Astrocyte of the cerebellum (primary cell): ENCODE measurements at regions not wholly inside any gene's neighbourhood (a gene's known extent, or its start where the extent isn't known, plus 50 kb on each side); places are given as distances from the start of the nearest gene placed in this dataset.

ENCODE experiments used
- DNase-seq: peaks from one replicate; pipeline ENCODE4 v3.0.0-alpha.2; 2011; ENCODE audit warnings: low read depth
- H3K4me3 ChIP-seq: 2 replicates; pipeline ENCODE4 v1.5.1; 2011; ENCODE audit warnings: mild to moderate bottlenecking, low read depth, low read length, moderate library complexity
- in situ Hi-C: cut with HindIII; loops from 2 replicates; pipeline ENCODE4 v1.10.0; 2017; ENCODE audit warnings: low sequenced_read_pairs
- TF ChIP-seq, protein P1 (sequence below): IDR thresholded peaks from 2 replicates; pipeline ENCODE4 v1.5.1; 2012; ENCODE audit warnings: low read length, low read depth, moderate library complexity, mild to moderate bottlenecking; ENCODE audit errors: missing control alignments

- in situ Hi-C loops: no loop called here
- H3K4me3 ChIP-seq: no peak overlapping the region
- TF ChIP-seq, protein P1, sequence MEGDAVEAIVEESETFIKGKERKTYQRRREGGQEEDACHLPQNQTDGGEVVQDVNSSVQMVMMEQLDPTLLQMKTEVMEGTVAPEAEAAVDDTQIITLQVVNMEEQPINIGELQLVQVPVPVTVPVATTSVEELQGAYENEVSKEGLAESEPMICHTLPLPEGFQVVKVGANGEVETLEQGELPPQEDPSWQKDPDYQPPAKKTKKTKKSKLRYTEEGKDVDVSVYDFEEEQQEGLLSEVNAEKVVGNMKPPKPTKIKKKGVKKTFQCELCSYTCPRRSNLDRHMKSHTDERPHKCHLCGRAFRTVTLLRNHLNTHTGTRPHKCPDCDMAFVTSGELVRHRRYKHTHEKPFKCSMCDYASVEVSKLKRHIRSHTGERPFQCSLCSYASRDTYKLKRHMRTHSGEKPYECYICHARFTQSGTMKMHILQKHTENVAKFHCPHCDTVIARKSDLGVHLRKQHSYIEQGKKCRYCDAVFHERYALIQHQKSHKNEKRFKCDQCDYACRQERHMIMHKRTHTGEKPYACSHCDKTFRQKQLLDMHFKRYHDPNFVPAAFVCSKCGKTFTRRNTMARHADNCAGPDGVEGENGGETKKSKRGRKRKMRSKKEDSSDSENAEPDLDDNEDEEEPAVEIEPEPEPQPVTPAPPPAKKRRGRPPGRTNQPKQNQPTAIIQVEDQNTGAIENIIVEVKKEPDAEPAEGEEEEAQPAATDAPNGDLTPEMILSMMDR: no peak
- DNase-seq: no peak
Measured at GRCh38 chr7:136061433-136061832, 84.3 kb upstream of the MTPN start.

- TF ChIP-seq, protein P1: no peak
- in situ Hi-C loops: no loop called here
- no peak overlapping the region for H3K4me3 ChIP-seq
- no peak for DNase-seq
Measured at GRCh38 chr7:136058546-136058945, 81.4 kb upstream of the MTPN start.

- in situ Hi-C loops: no loop called here
- TF ChIP-seq, protein P1: no peak
- DNase-seq: no peak
- H3K4me3 ChIP-seq: no peak overlapping the region
Measured at GRCh38 chr7:136057509-136057908, 80.3 kb upstream of the MTPN start.

DNA sequence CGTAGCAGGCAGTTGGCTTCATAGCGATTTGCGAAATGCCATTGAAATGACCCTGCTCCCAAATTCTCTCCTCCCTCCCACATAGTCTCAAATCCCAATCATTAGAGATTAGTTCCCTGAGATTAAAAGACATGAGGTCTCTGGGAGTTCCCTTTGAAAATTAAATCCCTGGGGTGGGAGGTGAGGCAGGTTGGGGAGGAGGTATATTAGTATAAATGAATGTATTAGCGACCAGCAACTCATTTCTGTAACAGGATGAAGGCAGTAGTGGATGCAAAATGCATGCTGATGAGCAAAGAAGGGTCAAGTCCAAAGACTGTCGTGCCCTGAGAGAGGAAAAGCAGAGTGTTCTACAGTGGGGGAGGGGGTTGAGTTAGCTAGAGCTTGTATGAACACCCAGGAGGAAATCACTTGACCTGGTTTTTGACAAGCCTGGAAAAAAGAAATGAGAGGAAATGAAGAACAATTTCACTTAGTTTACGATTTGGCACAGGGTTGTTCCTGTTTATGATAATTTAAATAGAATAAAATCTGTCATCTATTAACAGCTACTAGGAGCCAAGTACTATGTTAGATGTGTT lies 79.6 kb upstream of the MTPN start:
- in situ Hi-C loops: no loop called here
- H3K4me3 ChIP-seq: no peak overlapping the region
- no peak for DNase-seq
- TF ChIP-seq, protein P1: no peak

- DNase-seq: no peak
- TF ChIP-seq, protein P1: no peak
- in situ Hi-C loops: no loop called here
- H3K4me3 ChIP-seq: no peak overlapping the region
Measured at GRCh38 chr7:136055266-136055665, 78.1 kb upstream of the MTPN start.

DNA sequence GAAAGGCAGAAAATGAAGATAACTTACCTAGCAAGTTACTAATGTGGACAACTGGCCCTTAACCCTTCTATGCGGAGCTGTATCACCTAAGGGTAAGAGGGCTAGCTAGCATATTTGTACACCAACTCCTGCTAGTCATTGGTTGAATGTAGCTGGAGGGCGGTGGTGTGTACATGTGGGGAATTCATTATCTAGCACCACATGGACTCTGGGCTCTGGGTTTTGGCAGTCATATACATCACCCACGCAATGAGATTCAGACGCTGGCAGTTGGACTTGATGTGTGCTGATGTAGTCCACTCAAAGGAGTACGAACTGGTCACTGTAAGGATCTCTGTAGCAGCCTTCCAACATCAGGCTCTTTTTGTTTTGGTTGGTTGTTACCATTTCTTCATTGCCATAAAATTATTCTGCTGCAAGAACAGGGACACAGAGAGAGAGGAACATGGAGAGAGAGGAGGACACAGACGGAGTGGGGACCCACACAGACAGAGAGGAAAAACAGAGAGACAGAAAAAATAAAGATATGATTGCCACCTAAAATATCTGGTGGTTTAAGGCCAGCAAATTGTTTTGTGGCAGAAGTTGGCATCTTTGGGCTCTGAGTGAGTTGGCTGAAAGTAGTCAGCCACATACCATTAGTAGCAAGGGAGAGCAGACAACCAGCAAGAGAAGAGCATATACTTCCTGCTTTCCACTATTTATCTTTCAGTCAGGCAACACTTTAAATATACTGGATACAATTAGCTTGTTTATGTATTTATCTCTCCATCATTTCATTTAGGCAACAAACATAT lies 76.7 kb upstream of the MTPN start:
- DNase-seq: no peak
- TF ChIP-seq, protein P1: no peak
- in situ Hi-C loops: no loop called here
- H3K4me3 ChIP-seq: no peak overlapping the region
